ENCODE measurements at regions not wholly inside any gene's neighbourhood (a gene's known extent, or its start where the extent isn't known, plus 50 kb on each side); places are given as distances from the start of the nearest gene placed in this dataset.

- H3K4me3 ChIP-seq (ENCODE audit: control insufficient read depth, low read depth, low read length) = no peak overlapping the region
- DNase-seq (ENCODE audit: low read depth) = no peak
- no peak for TF ChIP-seq CTCF (conservative IDR thresholded peaks at IDR 0.05; ENCODE audit: control insufficient read depth, insufficient read depth, low read depth, low read length)
These were observed 166.6 kb downstream of the MAFB start for GRCh38 chr20:40522405-40522804.

DNA sequence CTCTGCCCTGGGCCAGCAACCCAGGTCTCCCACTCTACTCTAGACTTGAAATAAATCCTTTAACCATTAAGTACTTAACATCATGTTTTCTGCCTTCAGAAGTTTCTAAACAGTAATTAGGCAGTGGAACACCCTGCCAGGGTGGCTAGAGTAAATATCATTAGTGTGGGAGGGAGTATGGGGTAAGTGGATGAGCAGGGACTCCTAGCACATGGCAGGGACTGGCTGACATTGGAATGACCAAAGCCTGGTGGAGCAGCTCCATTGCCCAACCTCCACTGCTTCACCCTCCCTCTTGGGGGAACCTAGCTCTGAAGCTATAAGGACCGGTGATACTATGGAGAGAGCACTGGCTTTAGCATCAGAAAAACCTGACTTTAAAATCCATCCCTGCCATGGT, 167.1 kb downstream of the MAFB start:
- no peak overlapping the region for H3K4me3 ChIP-seq (ENCODE audit: control insufficient read depth, low read depth, low read length)
- DNase-seq (ENCODE audit: low read depth) = no peak
- no peak for TF ChIP-seq CTCF (conservative IDR thresholded peaks at IDR 0.05; ENCODE audit: control insufficient read depth, insufficient read depth, low read depth, low read length)

GRCh38 chr20:40519918-40520317, 169.1 kb downstream of the MAFB start:
- TF ChIP-seq CTCF (conservative IDR thresholded peaks at IDR 0.05; ENCODE audit: control insufficient read depth, insufficient read depth, low read depth, low read length) = no peak
- no peak overlapping the region for H3K4me3 ChIP-seq (ENCODE audit: control insufficient read depth, low read depth, low read length)
- DNase-seq (ENCODE audit: low read depth) = no peak

DNA sequence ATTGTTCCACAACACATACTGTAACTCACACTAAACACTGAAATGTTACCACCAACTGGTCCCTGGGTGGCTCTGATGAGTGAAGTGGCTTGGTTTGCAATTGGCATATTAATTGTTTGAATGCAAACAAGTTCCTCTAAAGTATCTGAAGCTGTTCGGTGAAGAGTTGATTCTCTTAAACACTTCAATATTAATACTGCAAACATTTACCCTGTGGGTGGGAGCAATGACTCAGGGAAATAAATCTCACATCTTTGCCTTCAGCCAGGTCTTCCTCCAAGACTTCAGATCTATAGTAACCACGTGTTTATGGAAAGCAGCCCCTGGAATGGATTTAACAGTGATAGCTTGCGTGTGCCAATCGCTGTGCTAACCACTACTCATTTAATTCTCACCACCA, 176.0 kb downstream of the MAFB start:
- no peak for TF ChIP-seq CTCF (conservative IDR thresholded peaks at IDR 0.05; ENCODE audit: control insufficient read depth, insufficient read depth, low read depth, low read length)
- DNase-seq (ENCODE audit: low read depth) = peak; percentile 70
- no peak overlapping the region for H3K4me3 ChIP-seq (ENCODE audit: control insufficient read depth, low read depth, low read length)

DNA sequence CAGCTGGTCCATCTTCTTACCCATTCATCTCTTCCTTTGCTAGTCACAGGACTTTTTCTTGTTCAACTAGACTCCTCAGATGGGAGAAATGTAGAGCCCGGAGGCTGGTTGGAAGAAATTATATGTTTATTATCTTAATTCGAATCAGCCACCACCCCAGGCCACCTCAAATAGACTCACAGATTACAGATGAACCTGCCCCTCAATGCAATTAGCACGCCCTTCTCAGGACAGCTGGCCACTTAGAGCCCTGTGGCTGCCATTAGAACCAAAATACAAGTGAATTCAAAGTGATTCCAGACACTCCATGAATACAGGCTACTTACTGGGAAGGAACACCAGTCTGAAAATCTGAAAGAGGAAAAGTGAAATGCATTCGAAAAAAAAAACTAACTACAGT, 176.4 kb downstream of the MAFB start:
- H3K4me3 ChIP-seq (ENCODE audit: control insufficient read depth, low read depth, low read length) = no peak overlapping the region
- no peak for TF ChIP-seq CTCF (conservative IDR thresholded peaks at IDR 0.05; ENCODE audit: control insufficient read depth, insufficient read depth, low read depth, low read length)
- DNase-seq (ENCODE audit: low read depth) = no peak

DNA sequence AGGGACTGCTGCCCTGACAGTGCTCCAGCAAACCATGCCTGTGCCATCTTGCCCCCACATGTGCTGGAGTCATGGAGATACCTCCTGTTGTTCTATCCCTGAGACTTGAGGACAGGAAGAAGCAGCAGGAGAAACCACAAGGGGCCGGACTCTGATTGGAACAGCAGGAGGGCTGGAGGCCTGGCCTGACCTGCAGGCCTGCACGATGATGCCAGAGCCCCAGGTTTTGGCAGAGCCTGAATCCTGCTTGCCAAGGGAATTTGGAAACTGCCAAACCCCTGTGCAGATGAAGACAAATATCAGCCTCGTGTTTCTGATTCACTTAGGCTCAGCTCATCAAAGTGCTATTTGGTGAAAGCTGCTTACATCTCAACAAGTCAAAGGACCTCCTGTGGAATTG, 177.6 kb downstream of the MAFB start:
- peak; percentile 97 for DNase-seq (ENCODE audit: low read depth)

More for the DNA sequence above, 177.6 kb downstream of the MAFB start:
- no peak overlapping the region for H3K4me3 ChIP-seq (ENCODE audit: control insufficient read depth, low read depth, low read length)
- TF ChIP-seq CTCF (conservative IDR thresholded peaks at IDR 0.05; ENCODE audit: control insufficient read depth, insufficient read depth, low read depth, low read length) = no peak
